ENCODE measurements at regions not wholly inside any gene's neighbourhood (a gene's known extent, or its start where the extent isn't known, plus 50 kb on each side); places are given as distances from the start of the nearest gene placed in this dataset.

- TF ChIP-seq CTCF (IDR thresholded peaks at IDR 0.05): no peak
- TF ChIP-seq POLR2A (IDR thresholded peaks at IDR 0.05): no peak
Measured at GRCh38 chrX:109859651-109860050, 126.6 kb upstream of the ACSL4 start.
